ENCODE measurements at regions not wholly inside any gene's neighbourhood (a gene's known extent, or its start where the extent isn't known, plus 50 kb on each side); places are given as distances from the start of the nearest gene placed in this dataset.

GRCh38 chr4:11152684-11153083 lies 276.0 kb downstream of the HS3ST1 start:
- WGBS, 2 donors = 79 to 83% methylated on average over 2 of the region's 2 CpGs
- H3K4me3 ChIP-seq (ENCODE audit: low read depth, poor library complexity, severe bottlenecking) = no peak overlapping the region
- intact Hi-C loops (cut with DNase I; ENCODE audit: low total_unique reads) = no loop called here
- no peak for DNase-seq (ENCODE audit: low spot score in 2 of 2)
- TF ChIP-seq, protein P1, sequence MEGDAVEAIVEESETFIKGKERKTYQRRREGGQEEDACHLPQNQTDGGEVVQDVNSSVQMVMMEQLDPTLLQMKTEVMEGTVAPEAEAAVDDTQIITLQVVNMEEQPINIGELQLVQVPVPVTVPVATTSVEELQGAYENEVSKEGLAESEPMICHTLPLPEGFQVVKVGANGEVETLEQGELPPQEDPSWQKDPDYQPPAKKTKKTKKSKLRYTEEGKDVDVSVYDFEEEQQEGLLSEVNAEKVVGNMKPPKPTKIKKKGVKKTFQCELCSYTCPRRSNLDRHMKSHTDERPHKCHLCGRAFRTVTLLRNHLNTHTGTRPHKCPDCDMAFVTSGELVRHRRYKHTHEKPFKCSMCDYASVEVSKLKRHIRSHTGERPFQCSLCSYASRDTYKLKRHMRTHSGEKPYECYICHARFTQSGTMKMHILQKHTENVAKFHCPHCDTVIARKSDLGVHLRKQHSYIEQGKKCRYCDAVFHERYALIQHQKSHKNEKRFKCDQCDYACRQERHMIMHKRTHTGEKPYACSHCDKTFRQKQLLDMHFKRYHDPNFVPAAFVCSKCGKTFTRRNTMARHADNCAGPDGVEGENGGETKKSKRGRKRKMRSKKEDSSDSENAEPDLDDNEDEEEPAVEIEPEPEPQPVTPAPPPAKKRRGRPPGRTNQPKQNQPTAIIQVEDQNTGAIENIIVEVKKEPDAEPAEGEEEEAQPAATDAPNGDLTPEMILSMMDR (IDR thresholded peaks at IDR 0.05) = no peak
- TF ChIP-seq POLR2A (IDR thresholded peaks at IDR 0.05) = no peak

DNA sequence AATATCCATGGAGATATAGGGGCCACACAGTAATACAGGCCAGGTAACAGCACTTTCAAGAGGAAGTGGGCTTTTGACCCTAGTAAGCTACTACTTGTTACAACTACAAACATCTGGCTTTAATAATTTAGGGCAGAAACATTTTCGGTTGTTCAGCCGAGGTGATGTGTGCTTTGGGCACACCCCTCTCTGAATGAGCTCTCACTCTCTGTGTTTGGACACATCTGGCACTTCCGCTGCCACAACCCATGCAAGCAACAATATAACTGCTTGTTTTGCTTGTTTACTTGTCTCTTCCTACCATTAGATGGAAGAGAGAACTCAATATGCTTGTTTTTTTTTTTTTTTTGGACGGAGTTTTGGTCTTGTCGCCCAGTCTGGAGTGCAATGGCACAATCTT lies 277.2 kb downstream of the HS3ST1 start:
- no peak overlapping the region for H3K4me3 ChIP-seq (ENCODE audit: low read depth, poor library complexity, severe bottlenecking)
- 71 to 78% methylated on average over 5 of the region's 5 CpGs for WGBS, 2 donors
- no peak for DNase-seq (ENCODE audit: low spot score in 2 of 2)
- TF ChIP-seq, protein P1 (IDR thresholded peaks at IDR 0.05) = no peak
- TF ChIP-seq POLR2A (IDR thresholded peaks at IDR 0.05) = no peak
- intact Hi-C loops (cut with DNase I; ENCODE audit: low total_unique reads) = no loop called here

DNA sequence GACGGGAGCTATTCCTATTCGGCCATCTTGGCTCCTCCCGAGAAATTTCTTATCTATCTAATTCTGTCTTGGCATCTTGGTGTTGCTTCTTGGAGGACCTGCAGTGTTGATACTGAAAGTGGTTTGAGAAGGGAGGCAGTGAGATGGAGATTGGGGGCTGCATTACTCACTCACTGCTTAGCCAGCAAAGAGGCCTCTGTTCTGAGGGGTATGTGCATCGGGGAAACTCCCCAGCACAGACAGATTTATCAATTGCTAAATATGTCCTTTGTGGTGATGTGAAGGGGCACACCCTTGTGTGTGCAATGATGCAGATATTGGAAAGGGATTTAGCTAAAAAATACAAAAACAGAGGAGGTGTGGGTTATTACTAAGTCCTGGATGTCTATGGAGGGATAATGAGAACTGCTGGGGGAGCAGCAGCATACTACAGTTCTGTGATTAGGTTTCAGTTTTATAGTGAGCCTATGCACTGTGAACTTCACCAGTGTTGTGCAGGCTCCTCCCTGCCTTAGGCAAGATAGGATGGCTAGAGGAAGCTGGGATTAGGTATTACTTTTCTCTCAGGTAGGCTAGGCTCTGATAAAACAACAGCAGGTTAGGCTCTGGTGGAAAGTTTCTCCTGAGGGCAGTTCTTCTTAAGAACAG lies 279.0 kb downstream of the HS3ST1 start:
- H3K4me3 ChIP-seq (ENCODE audit: low read depth, poor library complexity, severe bottlenecking) = no peak overlapping the region
- 86 to 91% methylated on average over 4 of the region's 4 CpGs for WGBS, 2 donors
- DNase-seq (ENCODE audit: low spot score in 2 of 2) = no peak
- TF ChIP-seq, protein P1 (IDR thresholded peaks at IDR 0.05) = no peak
- TF ChIP-seq POLR2A (IDR thresholded peaks at IDR 0.05) = no peak
- intact Hi-C loops (cut with DNase I; ENCODE audit: low total_unique reads) = no loop called here

DNA sequence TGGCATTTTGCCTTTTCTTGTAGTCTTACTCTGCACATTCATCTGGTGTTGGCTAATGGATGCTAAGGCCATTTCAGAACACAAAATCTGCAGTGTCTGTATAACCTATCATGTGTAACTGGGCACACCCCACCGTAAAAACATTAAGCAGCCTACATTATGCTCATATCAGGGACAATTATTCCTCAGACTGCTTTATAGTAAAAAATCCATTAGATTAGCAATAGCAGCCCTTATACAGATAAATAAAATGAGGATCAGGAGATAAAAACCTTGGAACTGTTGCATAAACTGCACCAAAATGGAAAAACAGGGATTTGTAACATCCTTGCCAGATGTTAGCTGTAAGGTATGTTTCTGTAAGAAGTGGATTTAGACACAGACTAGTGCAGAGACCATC lies 288.8 kb downstream of the HS3ST1 start:
- WGBS, 2 donors = 62 to 67% methylated on average over 1 of the region's 1 CpG
- H3K4me3 ChIP-seq (ENCODE audit: low read depth, poor library complexity, severe bottlenecking) = no peak overlapping the region
- no peak for DNase-seq (ENCODE audit: low spot score in 2 of 2)
- intact Hi-C loops (cut with DNase I; ENCODE audit: low total_unique reads) = no loop called here
- TF ChIP-seq, protein P1 (IDR thresholded peaks at IDR 0.05) = no peak
- no peak for TF ChIP-seq POLR2A (IDR thresholded peaks at IDR 0.05)

DNA sequence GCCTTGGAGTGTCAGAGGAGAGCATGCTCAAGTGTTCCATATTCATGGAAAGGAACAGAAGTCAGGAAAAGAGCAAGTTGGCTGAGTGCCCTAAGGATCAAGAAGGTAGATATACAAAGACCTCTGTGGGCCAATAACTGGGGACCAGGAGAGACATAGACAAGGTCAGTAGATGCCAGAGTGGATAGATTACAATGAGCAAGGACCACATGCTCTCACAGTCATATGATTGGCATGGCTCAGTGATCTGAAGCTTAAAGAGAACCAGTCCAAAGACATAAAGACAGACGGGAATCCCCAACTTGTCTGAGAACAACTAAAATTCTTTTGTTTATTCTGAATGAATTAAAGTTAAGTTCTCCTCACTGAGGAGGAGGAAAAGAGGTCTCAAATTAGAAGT lies 289.7 kb downstream of the HS3ST1 start:
- H3K4me3 ChIP-seq (ENCODE audit: low read depth, poor library complexity, severe bottlenecking) = no peak overlapping the region
- no peak for DNase-seq (ENCODE audit: low spot score in 2 of 2)
- WGBS, 2 donors = 65 to 68% methylated on average over 1 of the region's 1 CpG
- intact Hi-C loops (cut with DNase I; ENCODE audit: low total_unique reads) = no loop called here
- TF ChIP-seq POLR2A (IDR thresholded peaks at IDR 0.05) = no peak
- TF ChIP-seq, protein P1 (IDR thresholded peaks at IDR 0.05) = no peak

DNA sequence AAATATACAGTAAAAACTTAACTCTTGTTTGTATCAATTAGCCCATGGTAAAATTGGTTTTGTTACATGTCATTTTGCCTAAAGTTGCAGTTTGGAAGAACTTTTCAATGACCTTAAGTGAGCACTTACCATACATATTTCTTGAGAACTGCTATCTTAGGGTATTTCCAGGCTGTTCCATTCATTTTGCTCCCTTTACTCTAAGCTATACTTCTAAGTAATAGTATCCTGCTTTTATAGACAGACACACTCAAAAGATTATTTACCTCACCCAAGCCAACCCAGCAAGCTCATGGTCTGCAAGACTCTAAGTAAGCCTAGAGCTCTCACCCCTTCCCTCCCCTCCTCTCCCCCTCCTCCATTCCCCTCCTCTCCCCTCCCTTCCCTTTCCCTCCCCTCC lies 294.0 kb downstream of the HS3ST1 start:
- H3K4me3 ChIP-seq (ENCODE audit: low read depth, poor library complexity, severe bottlenecking) = no peak overlapping the region
- DNase-seq (ENCODE audit: low spot score in 2 of 2) = no peak
- no peak for TF ChIP-seq POLR2A (IDR thresholded peaks at IDR 0.05)
- TF ChIP-seq, protein P1 (IDR thresholded peaks at IDR 0.05) = no peak
- intact Hi-C loops (cut with DNase I; ENCODE audit: low total_unique reads) = no loop called here
